Mesendoderm (in vitro differentiated cells): ENCODE measurements at regions not wholly inside any gene's neighbourhood (a gene's known extent, or its start where the extent isn't known, plus 50 kb on each side); places are given as distances from the start of the nearest gene placed in this dataset.

Experiments used
- DNase-seq: peaks from one replicate; pipeline ENCODE4 v3.0.0; 2013
- H2AK5ac ChIP-seq: 2 replicates; pipeline ENCODE4 v1.6.1; 2013; ENCODE audit warnings: low read length, inconsistent platforms
- H2BK120ac ChIP-seq: 2 replicates; pipeline ENCODE4 v1.6.1; 2013; ENCODE audit warnings: low read depth, mild to moderate bottlenecking, low read length, moderate library complexity, mixed read lengths
- H2BK15ac ChIP-seq: replicated peaks from 2 replicates; pipeline ENCODE4 v1.6.1; 2013; ENCODE audit warnings: low read depth, mild to moderate bottlenecking, moderate library complexity
- H2BK5ac ChIP-seq: 2 replicates; pipeline ENCODE4 v1.6.1; 2013; ENCODE audit warnings: low read length, inconsistent platforms
- H3K18ac ChIP-seq: 2 replicates; pipeline ENCODE4 v1.6.1; 2013; ENCODE audit warnings: mild to moderate bottlenecking, low read length, mixed read lengths
- H3K23ac ChIP-seq: one replicate; pipeline ENCODE4 v1.6.1; 2013; ENCODE audit warnings: low read length
- H3K27ac ChIP-seq: 2 replicates; pipeline ENCODE4 v1.5.1; 2013; ENCODE audit warnings: low read depth, mild to moderate bottlenecking, inconsistent platforms, low read length, moderate library complexity
- H3K27me3 ChIP-seq: 2 replicates; pipeline ENCODE4 v1.6.1; 2013; ENCODE audit warnings: low read length, control low read depth, mild to moderate bottlenecking, inconsistent platforms; ENCODE audit not compliant: insufficient read depth, poor library complexity
- H3K36me3 ChIP-seq: 2 replicates; pipeline ENCODE4 v1.6.1; 2013; ENCODE audit warnings: low read length, inconsistent platforms; ENCODE audit not compliant: control insufficient read depth, insufficient read depth
- H3K4ac ChIP-seq: one replicate; pipeline ENCODE4 v1.6.1; 2013; ENCODE audit warnings: low read depth, mild to moderate bottlenecking, low read length, moderate library complexity
- H3K4me1 ChIP-seq: 2 replicates; pipeline ENCODE4 v1.6.1; 2013; ENCODE audit warnings: low read depth, low read length, inconsistent platforms; ENCODE audit not compliant: control insufficient read depth
- H3K4me2 ChIP-seq: 2 replicates; pipeline ENCODE4 v1.6.1; 2013; ENCODE audit warnings: low read length
- H3K4me3 ChIP-seq: 2 replicates; pipeline ENCODE4 v1.5.1; 2013; ENCODE audit warnings: mild to moderate bottlenecking, low read length
- H3K56ac ChIP-seq: one replicate; pipeline ENCODE4 v1.6.1; 2013; ENCODE audit warnings: low read length
- H3K79me1 ChIP-seq: 2 replicates; pipeline ENCODE4 v1.6.1; 2013; ENCODE audit warnings: low read length, inconsistent platforms
- H3K79me2 ChIP-seq: 2 replicates; pipeline ENCODE4 v1.6.1; 2013; ENCODE audit warnings: mild to moderate bottlenecking, low read length; ENCODE audit not compliant: control insufficient read depth, insufficient read depth
- H3K9ac ChIP-seq: 2 replicates; pipeline ENCODE4 v1.6.1; 2013; ENCODE audit warnings: low read length, inconsistent platforms
- H4K5ac ChIP-seq: one replicate; pipeline ENCODE4 v1.6.1; 2013; ENCODE audit warnings: low read length
- H4K8ac ChIP-seq: one replicate; pipeline ENCODE4 v1.6.1; 2013; ENCODE audit warnings: low read depth, mild to moderate bottlenecking, control low read depth, low read length, moderate library complexity
- WGBS: extraction: QIAGEN DNeasy Blood & Tissue Kit; methylation state at CpG from one replicate; pipeline ENCODE4 v1.1.7; 2013; ENCODE audit warnings: low lambda C conversion rate, missing lambda C conversion rate; ENCODE audit not compliant: insufficient coverage; ENCODE audit errors: extremely low coverage; 5-methylcytosine and 5-hydroxymethylcytosine counted together

DNA sequence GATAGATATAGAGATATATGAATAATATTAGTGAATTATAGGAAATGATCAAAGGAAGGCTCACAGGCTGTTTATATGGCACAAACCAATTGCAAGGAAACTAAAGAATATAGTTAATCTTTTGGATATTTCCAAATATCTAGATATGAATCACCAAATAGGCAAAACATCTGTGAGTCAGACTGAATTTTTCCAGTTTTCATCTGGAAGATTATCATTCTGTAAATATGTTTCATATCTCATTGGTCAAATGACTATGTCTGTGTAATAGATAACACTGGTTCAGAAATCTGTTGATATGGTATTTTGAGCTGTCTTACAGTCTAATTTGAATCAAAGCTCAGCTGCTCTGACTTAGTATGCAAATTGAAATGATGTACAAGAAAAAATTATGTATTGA lies 303.6 kb downstream of the FAM133A start:
- Histone ChIP-seq H2BK5ac (no peak overlapping the region), H4K8ac (no peak overlapping the region), H2BK15ac (no peak overlapping the region), H2AK5ac (no peak overlapping the region), H3K18ac (no peak overlapping the region), H3K27ac (no peak overlapping the region), H3K4me2 (no peak overlapping the region), H3K4ac (no peak overlapping the region), H4K5ac (no peak overlapping the region), H3K56ac (no peak overlapping the region), H3K27me3 (no peaks in the 10 kb centered on the region), H3K4me3 (no peak overlapping the region), H3K9ac (no peak overlapping the region), H3K4me1 (no peaks in the 10 kb centered on the region), H3K36me3 (no peaks in the 10 kb centered on the region), H2BK120ac (no peak overlapping the region), H3K23ac (no peak overlapping the region), H3K79me2 (no peaks in the 10 kb centered on the region), H3K79me1 (no peaks in the 10 kb centered on the region)
- no peak for DNase-seq

DNA sequence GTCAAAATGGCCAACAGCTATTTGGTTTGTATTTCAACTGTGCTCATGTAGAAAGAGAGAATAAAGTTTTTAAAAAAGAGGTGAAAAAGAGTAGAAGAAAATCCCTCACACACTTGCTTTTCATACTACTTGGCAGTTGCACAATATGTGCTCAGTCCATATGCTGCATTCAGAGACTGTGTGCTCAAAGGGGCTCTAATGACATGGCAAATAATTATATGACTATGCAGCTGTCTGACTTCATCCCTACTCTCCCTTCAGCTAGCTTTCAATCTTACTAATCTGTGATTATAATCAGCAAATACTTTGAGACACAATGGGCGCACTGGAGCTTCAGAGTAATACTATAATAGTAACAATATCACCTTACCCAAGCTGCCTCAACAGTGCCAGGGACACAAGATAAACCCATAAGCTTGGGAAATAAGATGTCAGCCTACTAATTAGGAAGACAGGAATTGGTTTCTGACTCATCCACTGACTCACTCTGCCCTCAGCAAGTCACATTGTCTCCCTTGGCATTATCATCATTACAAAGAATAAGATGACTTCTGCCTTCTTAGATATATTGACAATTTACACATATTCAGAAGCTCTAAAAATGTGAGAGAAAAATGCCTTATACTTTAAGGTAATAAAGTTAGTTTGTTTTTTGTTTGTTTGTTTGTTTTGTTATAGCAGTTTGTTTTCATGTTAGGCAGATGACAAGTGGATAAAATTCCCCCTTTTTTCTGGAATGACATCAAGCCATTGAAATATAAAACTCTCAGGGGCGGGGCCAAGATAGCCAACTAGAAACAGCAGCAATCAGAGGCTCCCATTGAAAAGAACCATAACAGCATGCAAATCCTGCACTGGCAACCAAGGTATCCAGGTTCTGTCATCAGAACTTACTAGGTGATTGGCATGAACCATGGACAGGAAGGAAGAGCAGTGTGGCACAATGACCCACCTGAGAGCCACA lies 311.6 kb downstream of the FAM133A start:
- Histone ChIP-seq H3K27ac (no peak overlapping the region), H4K8ac (no peak overlapping the region), H2BK15ac (no peak overlapping the region), H3K4me1 (no peaks in the 10 kb centered on the region), H2BK120ac (no peak overlapping the region), H3K18ac (no peak overlapping the region), H2BK5ac (no peak overlapping the region), H3K79me1 (no peaks in the 10 kb centered on the region), H3K36me3 (no peaks in the 10 kb centered on the region), H3K79me2 (no peaks in the 10 kb centered on the region), H2AK5ac (no peak overlapping the region), H3K4ac (no peak overlapping the region), H3K23ac (no peak overlapping the region), H3K4me3 (no peak overlapping the region), H3K56ac (no peak overlapping the region), H4K5ac (no peak overlapping the region), H3K4me2 (no peak overlapping the region), H3K9ac (no peak overlapping the region), H3K27me3 (no peaks in the 10 kb centered on the region)
- peak; percentile 21 for DNase-seq
- no CpG with 5 or more reads among the region's 2 CpGs for WGBS
